OCI-LY7 (cell line): ENCODE measurements at regions not wholly inside any gene's neighbourhood (a gene's known extent, or its start where the extent isn't known, plus 50 kb on each side); places are given as distances from the start of the nearest gene placed in this dataset.
"Not testable (repeated sequence)": the region's sequence is repeated elsewhere in the genome, so short reads cannot be mapped to it uniquely, and the experiment has no call there.

Source experiments
- BruUV-seq: library from RNA; stranded (reverse); fragments of 400-500 nt; replicated peaks from 2 replicates; lab custom pipeline; 2021; lab: Mats Ljungman, UMichigan
- CTCF ChIA-PET: fragments of 300-600 bp; sonication (Branson Sonifier 250); formaldehyde crosslinking; loops from one replicate; lab custom pipeline; 2022; ENCODE audit warnings: antibody characterized with exemption; ENCODE audit not compliant: unreplicated experiment; lab: Charles Lee
- POLR2A ChIA-PET: fragments of 300-600 bp; sonication (Branson Sonifier 250); formaldehyde crosslinking; loops from one replicate; lab custom pipeline; 2022; ENCODE audit warnings: antibody characterized with exemption; lab: Charles Lee
- DNase-seq: peaks from one replicate; pipeline ENCODE4 v3.0.0-alpha.2; 2015; ENCODE audit warnings: low spot score
- H2AFZ ChIP-seq: fragments of 200-600 bp; sonication (generic), shearing (Covaris generic); 2 replicates; pipeline ENCODE4 v1.6.1; 2014; ENCODE audit warnings: mild to moderate bottlenecking, antibody characterized with exemption, low read length, moderate library complexity
- H3K27ac ChIP-seq: fragments of 200-600 bp; sonication (generic); 2 replicates; pipeline ENCODE4 v1.5.1; 2014; ENCODE audit warnings: mixed run types, low read depth, mild to moderate bottlenecking, moderate library complexity, low read length, inconsistent platforms; ENCODE audit not compliant: poor library complexity, severe bottlenecking
- H3K36me3 ChIP-seq: fragments of 200-600 bp; sonication (generic); 2 replicates; pipeline ENCODE4 v1.6.1; 2014; ENCODE audit warnings: mild to moderate bottlenecking, antibody characterized with exemption, low read length, moderate library complexity, mixed read lengths; ENCODE audit not compliant: insufficient read depth
- H3K4me1 ChIP-seq: fragments of 200-600 bp; sonication (generic); 2 replicates; pipeline ENCODE4 v1.5.1; 2014; ENCODE audit warnings: mild to moderate bottlenecking, low read length; ENCODE audit not compliant: insufficient read depth, poor library complexity, severe bottlenecking
- H3K4me2 ChIP-seq: fragments of 200-600 bp; sonication (generic); 2 replicates; pipeline ENCODE4 v1.6.1; 2014; ENCODE audit warnings: mild to moderate bottlenecking, low read length
- H3K4me3 ChIP-seq: fragments of 200-600 bp; sonication (generic); 2 replicates; pipeline ENCODE4 v1.5.1; 2014; ENCODE audit warnings: mild to moderate bottlenecking, low read depth, low read length; ENCODE audit not compliant: poor library complexity, severe bottlenecking
- H3K79me2 ChIP-seq: fragments of 200-600 bp; sonication (generic); 2 replicates; pipeline ENCODE4 v1.6.1; 2016; ENCODE audit warnings: low read depth, mild to moderate bottlenecking, low read length, moderate library complexity, mixed read lengths; ENCODE audit not compliant: insufficient read depth
- H3K9me2 ChIP-seq: fragments of 200-600 bp; sonication (generic); 2 replicates; pipeline ENCODE4 v1.6.1; 2016; ENCODE audit warnings: mild to moderate bottlenecking, low read length, mixed read lengths; ENCODE audit not compliant: insufficient read depth
- H3K9me3 ChIP-seq: fragments of 200-600 bp; sonication (generic); 2 replicates; pipeline ENCODE4 v1.6.1; 2014; ENCODE audit warnings: mild to moderate bottlenecking, mixed run types, low read length, mixed read lengths
- H4K20me1 ChIP-seq: fragments of 200-600 bp; sonication (generic); 2 replicates; pipeline ENCODE4 v1.6.1; 2014; ENCODE audit warnings: mild to moderate bottlenecking, antibody characterized with exemption, low read length, moderate library complexity, mixed read lengths; ENCODE audit not compliant: insufficient read depth
- CTCF ChIP-seq: fragments of 200-600 bp; sonication (generic); conservative IDR thresholded peaks from 2 replicates; pipeline ENCODE4 v1.5.1; 2014; ENCODE audit warnings: mild to moderate bottlenecking, antibody characterized with exemption, low read length, moderate library complexity, mixed read lengths
- EZH2phosphoT487 ChIP-seq: fragments of 200-600 bp; sonication (generic); IDR thresholded peaks from 2 replicates; pipeline ENCODE4 v1.6.1; 2018; ENCODE audit warnings: low read depth, borderline replicate concordance, mild to moderate bottlenecking, mixed run types, antibody characterized with exemption, low read length, moderate library complexity, mixed read lengths
- intact Hi-C: fragments of 100-400 bp; cut with micrococcal nuclease; formaldehyde crosslinking; loops from one replicate; pipeline ENCODE4 v1.10.0; 2022; ENCODE audit not compliant: unreplicated experiment

DNA sequence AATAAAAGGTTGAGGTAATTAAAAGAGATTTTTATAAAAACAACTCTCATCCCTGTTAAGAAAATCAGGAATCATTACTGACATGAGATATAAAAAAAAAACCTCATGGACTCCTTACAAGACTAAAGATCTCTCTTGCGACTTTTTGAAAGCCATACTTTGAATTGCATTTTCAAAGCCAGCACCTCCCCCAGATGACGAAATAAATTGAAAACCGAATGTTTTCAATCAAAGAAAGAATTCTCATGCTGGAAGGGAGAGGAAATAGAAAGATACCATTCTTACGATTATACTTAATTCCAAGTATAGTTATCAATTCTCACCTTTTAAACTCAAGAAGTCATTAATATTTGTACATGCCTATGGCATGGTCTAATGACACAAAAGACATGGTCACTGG is 452.3 kb downstream of the GJA1 start:
- intact Hi-C loops, result no loop called here
- TF ChIP-seq CTCF (no peak), EZH2phosphoT487 (no peak)

GRCh38 chr6:121890307-121890910 is 455.0 kb downstream of the GJA1 start:
- H4K20me1 ChIP-seq, result no peaks in the 10 kb centered on the region
- H3K4me1 ChIP-seq, result no peaks in the 10 kb centered on the region
- intact Hi-C loops, result no loop called here
- no peak overlapping the region for H2AFZ ChIP-seq
- no peaks in the 10 kb centered on the region for H3K36me3 ChIP-seq
- no TSS peak for BruUV-seq
- TF ChIP-seq CTCF (no peak), EZH2phosphoT487 (no peak)
- no peaks in the 10 kb centered on the region for H3K9me2 ChIP-seq
- H3K79me2 ChIP-seq, result no peaks in the 10 kb centered on the region
- CTCF ChIA-PET, result no interaction called here
- POLR2A ChIA-PET, result interaction anchor here (1.2 kb wide), 1 partner anchor 11 kb away, joined by 3 read pairs; no protein-coding TSS in a partner anchor
- H3K27ac ChIP-seq, result no peak overlapping the region
- DNase-seq, result no peak
- H3K9me3 ChIP-seq, result no peaks in the 10 kb centered on the region
- no peak overlapping the region for H3K4me3 ChIP-seq
- H3K4me2 ChIP-seq, result no peak overlapping the region

More for the DNA sequence above, 452.3 kb downstream of the GJA1 start:
- POLR2A ChIA-PET, result no interaction called here
- H3K9me3 ChIP-seq, result no peaks in the 10 kb centered on the region
- no peaks in the 10 kb centered on the region for H3K4me1 ChIP-seq
- DNase-seq, result no peak
- BruUV-seq, result no TSS peak
- H3K27ac ChIP-seq, result no peak overlapping the region
- H3K36me3 ChIP-seq, result no peaks in the 10 kb centered on the region
- H3K4me3 ChIP-seq, result no peak overlapping the region
- no peaks in the 10 kb centered on the region for H3K79me2 ChIP-seq
- H3K9me2 ChIP-seq, result no peaks in the 10 kb centered on the region
- no peaks in the 10 kb centered on the region for H4K20me1 ChIP-seq
- H3K4me2 ChIP-seq, result no peak overlapping the region
- no peak overlapping the region for H2AFZ ChIP-seq
- CTCF ChIA-PET, result no interaction called here

GRCh38 chr6:121895731-121896130 is 460.3 kb downstream of the GJA1 start:
- POLR2A ChIA-PET, intact Hi-C loops, H4K20me1 ChIP-seq, H2AFZ ChIP-seq, H3K79me2 ChIP-seq, H3K9me3 ChIP-seq, BruUV-seq, H3K36me3 ChIP-seq, DNase-seq, H3K4me2 ChIP-seq, H3K9me2 ChIP-seq, H3K4me1 ChIP-seq, H3K27ac ChIP-seq, H3K4me3 ChIP-seq, CTCF ChIA-PET: not testable (repeated sequence)
